Tibial nerve (tissue), 4 donors: ENCODE measurements at regions not wholly inside any gene's neighbourhood (a gene's known extent, or its start where the extent isn't known, plus 50 kb on each side); places are given as distances from the start of the nearest gene placed in this dataset.

ENCODE experiments used
- DNase-seq, 2 donors: peaks; one replicate each; pipeline ENCODE4 v3.0.0-alpha.2; 2019; ENCODE audit warnings: low spot score in 2 of 2
- H3K27ac ChIP-seq, 4 donors: fragments of 200-600 bp; sonication (generic) in 3 of 4; one replicate each; pipeline ENCODE4 v1.5.1; 2017 to 2019; ENCODE audit warnings: mild to moderate bottlenecking in 1 of 4
- H3K27me3 ChIP-seq, 2 donors: fragments of 200-600 bp; sonication (generic) in 1 of 2; one replicate each; pipeline versions ENCODE4 v1.5.1 to v1.6.0; 2017 to 2019
- H3K36me3 ChIP-seq, 3 donors: fragments of 200-600 bp; sonication (generic); one replicate each; pipeline ENCODE4 v1.5.1; 2018 to 2019
- H3K4me1 ChIP-seq, 4 donors: fragments of 200-600 bp; sonication (generic) in 3 of 4; one replicate each; pipeline ENCODE4 v1.5.1; 2017 to 2019
- H3K4me3 ChIP-seq, 4 donors: fragments of 200-600 bp; sonication (generic) in 3 of 4; one replicate each; pipeline ENCODE4 v1.5.1; 2017 to 2019; ENCODE audit warnings: mild to moderate bottlenecking in 1 of 4, moderate library complexity in 1 of 4
- H3K9me3 ChIP-seq, 4 donors: fragments of 200-600 bp; sonication (generic) in 3 of 4; one replicate each; pipeline ENCODE4 v1.5.1; 2017 to 2019
- EP300 ChIP-seq, 2 donors: sonication (generic); formaldehyde crosslinking; IDR thresholded peaks; one replicate each; pipeline ENCODE4 v1.6.1; 2017; ENCODE audit warnings: antibody characterized with exemption in 2 of 2, mild to moderate bottlenecking in 1 of 2
- POLR2A ChIP-seq, 2 donors: fragments of 450-650 bp; IDR thresholded peaks; one replicate each; pipeline ENCODE4 v1.6.1; 2017; ENCODE audit warnings: antibody characterized with exemption in 2 of 2, mild to moderate bottlenecking in 2 of 2, moderate library complexity in 2 of 2
- WGBS, 2 donors: methylation state at CpG; one replicate each; pipeline ENCODE4 v1.1.5; 2018; 5-methylcytosine and 5-hydroxymethylcytosine counted together
- TF ChIP-seq, protein P1 (sequence below), 5 experiments: fragments of 200-600 bp in 3 of 5; fragments of 450-650 bp in 2 of 5; sonication (generic) in 3 of 5; IDR thresholded peaks; one replicate each; pipeline ENCODE4 v1.5.1; 2016 to 2019; ENCODE audit warnings: antibody characterized with exemption in 5 of 5, mild to moderate bottlenecking in 3 of 5, moderate library complexity in 2 of 5

DNA sequence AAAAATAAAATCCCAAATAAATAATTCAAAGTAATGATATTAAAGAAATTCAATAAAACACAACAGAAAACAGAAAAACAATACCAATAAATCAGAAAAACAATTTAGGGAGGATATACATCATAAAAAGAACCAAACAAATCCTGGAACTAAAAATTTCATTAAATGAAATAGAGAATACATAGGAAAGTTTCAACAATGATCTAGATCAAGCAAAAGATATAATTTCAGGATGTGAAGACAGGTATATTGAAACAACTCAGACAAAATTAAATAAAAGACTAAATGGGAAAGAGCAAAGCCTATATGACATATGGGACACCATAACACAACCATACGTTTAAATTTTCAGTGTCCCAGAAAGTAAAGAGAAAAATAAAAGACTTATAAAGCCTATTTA lies 85.1 kb upstream of the GHR start:
- 77 to 85% methylated on average over 1 of the region's 1 CpG for WGBS, 2 donors
- no peak for DNase-seq
- H3K27me3 ChIP-seq = no peaks in the 10 kb centered on the region
- H3K36me3 ChIP-seq = no peaks in the 10 kb centered on the region
- H3K27ac ChIP-seq = no peak overlapping the region
- H3K9me3 ChIP-seq = peaks cover 0 to 43% (median 0%) of the 10 kb centered on the region in 4 donors
- TF ChIP-seq, protein P1, sequence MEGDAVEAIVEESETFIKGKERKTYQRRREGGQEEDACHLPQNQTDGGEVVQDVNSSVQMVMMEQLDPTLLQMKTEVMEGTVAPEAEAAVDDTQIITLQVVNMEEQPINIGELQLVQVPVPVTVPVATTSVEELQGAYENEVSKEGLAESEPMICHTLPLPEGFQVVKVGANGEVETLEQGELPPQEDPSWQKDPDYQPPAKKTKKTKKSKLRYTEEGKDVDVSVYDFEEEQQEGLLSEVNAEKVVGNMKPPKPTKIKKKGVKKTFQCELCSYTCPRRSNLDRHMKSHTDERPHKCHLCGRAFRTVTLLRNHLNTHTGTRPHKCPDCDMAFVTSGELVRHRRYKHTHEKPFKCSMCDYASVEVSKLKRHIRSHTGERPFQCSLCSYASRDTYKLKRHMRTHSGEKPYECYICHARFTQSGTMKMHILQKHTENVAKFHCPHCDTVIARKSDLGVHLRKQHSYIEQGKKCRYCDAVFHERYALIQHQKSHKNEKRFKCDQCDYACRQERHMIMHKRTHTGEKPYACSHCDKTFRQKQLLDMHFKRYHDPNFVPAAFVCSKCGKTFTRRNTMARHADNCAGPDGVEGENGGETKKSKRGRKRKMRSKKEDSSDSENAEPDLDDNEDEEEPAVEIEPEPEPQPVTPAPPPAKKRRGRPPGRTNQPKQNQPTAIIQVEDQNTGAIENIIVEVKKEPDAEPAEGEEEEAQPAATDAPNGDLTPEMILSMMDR (IDR thresholded peaks at IDR 0.05) = no peak
- TF ChIP-seq POLR2A (IDR thresholded peaks at IDR 0.05) = no peak
- no peak for TF ChIP-seq EP300 (IDR thresholded peaks at IDR 0.05)
- H3K4me3 ChIP-seq = no peak overlapping the region
- H3K4me1 ChIP-seq = no peaks in the 10 kb centered on the region

DNA sequence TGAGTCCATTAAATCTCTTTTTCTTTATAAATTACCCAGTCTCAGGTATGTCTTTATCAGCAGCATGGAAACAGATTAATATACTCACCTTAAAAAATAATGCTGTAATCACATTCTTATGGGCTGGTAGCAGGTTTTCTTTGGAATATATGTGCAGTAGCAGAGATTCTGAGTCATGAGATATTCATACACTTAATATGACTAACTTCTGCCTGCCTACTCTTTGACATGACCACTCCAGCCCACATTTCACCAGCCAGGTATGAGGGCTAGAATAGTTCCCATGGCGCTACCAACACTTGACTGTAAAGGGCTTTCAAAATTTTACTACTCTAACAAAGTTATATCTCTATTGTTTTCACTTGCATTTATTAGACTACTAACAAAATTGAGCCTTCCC lies 74.1 kb upstream of the GHR start:
- DNase-seq = no peak

DNA sequence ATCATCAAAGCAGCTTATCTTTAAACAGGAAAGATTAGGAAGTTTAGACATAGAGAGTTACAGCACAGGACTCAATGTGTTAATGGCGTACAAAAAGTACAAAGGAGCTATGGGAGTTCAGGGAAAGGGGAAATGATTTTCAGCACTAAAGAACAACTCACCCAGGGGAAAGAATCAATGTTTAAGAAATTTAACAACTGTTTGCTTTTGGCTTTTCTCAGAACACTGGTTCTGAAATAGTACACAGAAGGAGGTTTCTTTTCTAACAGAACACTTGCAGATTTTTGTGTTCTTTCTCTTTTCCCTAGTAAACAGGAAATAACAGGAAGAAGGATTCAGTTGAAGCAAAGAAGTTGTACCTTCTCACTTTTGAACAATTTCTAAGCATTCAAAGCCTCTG lies 71.3 kb upstream of the GHR start:
- H3K4me3 ChIP-seq = no peak overlapping the region
- no peak for DNase-seq
- no peaks in the 10 kb centered on the region for H3K36me3 ChIP-seq
- TF ChIP-seq POLR2A (IDR thresholded peaks at IDR 0.05) (no peak), EP300 (IDR thresholded peaks at IDR 0.05) (no peak)
- TF ChIP-seq, protein P1 (IDR thresholded peaks at IDR 0.05) = no peak
- H3K27me3 ChIP-seq = no peaks in the 10 kb centered on the region
- peak overlapping the region in 1 of 4 donors; percentile 38 for H3K27ac ChIP-seq
- no peaks in the 10 kb centered on the region for H3K4me1 ChIP-seq
- 50 to 61% methylated on average over 1 of the region's 1 CpG for WGBS, 2 donors
- peaks cover 0 to 11% (median 0%) of the 10 kb centered on the region in 4 donors for H3K9me3 ChIP-seq

More for the DNA sequence above, 74.1 kb upstream of the GHR start:
- H3K36me3 ChIP-seq = no peaks in the 10 kb centered on the region
- no peak overlapping the region for H3K4me3 ChIP-seq
- peaks cover 0 to 11% (median 0%) of the 10 kb centered on the region in 4 donors for H3K9me3 ChIP-seq
- no peak for TF ChIP-seq POLR2A (IDR thresholded peaks at IDR 0.05)
- TF ChIP-seq, protein P1 (IDR thresholded peaks at IDR 0.05) = no peak
- no peak for TF ChIP-seq EP300 (IDR thresholded peaks at IDR 0.05)
- no peak overlapping the region for H3K27ac ChIP-seq
- no peaks in the 10 kb centered on the region for H3K27me3 ChIP-seq
- no peaks in the 10 kb centered on the region for H3K4me1 ChIP-seq
- WGBS, 2 donors = 81 to 88% methylated on average over 1 of the region's 1 CpG

DNA sequence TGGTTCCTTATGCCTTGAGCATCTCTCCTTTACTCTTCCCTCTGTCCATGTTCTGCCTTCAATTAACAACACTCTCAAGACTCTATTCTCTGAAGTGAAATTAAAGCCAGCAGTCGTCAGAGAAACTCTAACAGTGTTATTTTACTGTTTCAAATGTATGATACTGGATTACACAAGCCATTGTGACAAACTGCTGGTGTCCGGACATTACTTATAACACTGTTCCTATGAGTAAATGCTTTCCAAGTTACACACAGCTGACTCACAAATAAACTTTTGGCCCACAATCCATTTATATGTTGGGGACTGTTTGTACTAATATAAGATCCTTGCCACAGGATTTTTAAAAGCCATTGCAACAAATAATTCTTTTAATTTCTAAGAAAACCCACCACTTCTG lies 63.2 kb upstream of the GHR start:
- Histone ChIP-seq H3K4me1 (no peaks in the 10 kb centered on the region), H3K9me3 (no peaks in the 10 kb centered on the region), H3K27me3 (no peaks in the 10 kb centered on the region), H3K27ac (no peak overlapping the region), H3K4me3 (no peak overlapping the region), H3K36me3 (no peaks in the 10 kb centered on the region)
- WGBS, 2 donors = 37 to 39% methylated on average over 2 of the region's 2 CpGs
- no peak for DNase-seq
- TF ChIP-seq, protein P1 (IDR thresholded peaks at IDR 0.05) = no peak
- no peak for TF ChIP-seq POLR2A (IDR thresholded peaks at IDR 0.05)
- TF ChIP-seq EP300 (IDR thresholded peaks at IDR 0.05) = no peak

DNA sequence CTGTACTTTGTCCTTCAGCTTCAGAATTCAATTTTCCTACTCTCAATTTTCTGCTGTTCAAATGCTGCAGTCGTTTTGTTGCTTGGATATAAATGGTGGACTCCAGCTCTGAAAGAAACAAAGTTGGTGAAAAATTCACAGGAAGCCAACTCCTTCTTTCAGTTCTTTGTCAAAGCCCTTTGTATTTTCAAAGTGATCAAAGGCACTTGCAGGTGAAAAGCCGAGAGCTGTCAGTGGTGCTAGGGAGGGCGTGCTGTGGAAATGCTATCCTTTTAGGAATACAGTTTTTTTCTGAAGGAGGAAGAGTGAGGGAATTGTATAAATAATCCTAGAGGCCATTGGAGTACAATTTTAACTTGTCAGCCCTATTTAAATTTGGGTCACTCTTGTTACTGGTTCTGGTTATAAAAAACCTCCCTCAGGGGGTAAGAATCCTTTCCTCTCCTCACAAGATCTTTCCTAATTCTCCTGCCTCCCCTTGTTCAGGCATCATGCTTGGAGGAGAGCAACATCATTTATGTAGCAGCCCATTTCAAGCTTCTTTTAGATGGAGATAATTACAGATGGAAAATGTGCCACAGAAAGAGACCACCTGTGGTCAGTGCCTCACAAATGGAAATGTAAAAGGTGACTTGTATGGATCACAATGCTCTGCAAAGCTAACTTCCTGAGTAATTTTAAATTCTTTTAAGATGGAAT lies 62.5 kb upstream of the GHR start:
- Histone ChIP-seq H3K27ac (no peak overlapping the region), H3K4me1 (no peaks in the 10 kb centered on the region), H3K4me3 (no peak overlapping the region), H3K9me3 (no peaks in the 10 kb centered on the region), H3K27me3 (no peaks in the 10 kb centered on the region), H3K36me3 (no peaks in the 10 kb centered on the region)
- 32 to 33% methylated on average over 3 of the region's 3 CpGs for WGBS, 2 donors
- no peak for TF ChIP-seq EP300 (IDR thresholded peaks at IDR 0.05)
- TF ChIP-seq POLR2A (IDR thresholded peaks at IDR 0.05) = no peak
- TF ChIP-seq, protein P1 (IDR thresholded peaks at IDR 0.05) = no peak
- DNase-seq = no peak
